Endothelial cell of umbilical vein (primary cell): ENCODE measurements at regions not wholly inside any gene's neighbourhood (a gene's known extent, or its start where the extent isn't known, plus 50 kb on each side); places are given as distances from the start of the nearest gene placed in this dataset.

Experiments
- BruUV-seq: library from RNA; stranded (reverse); fragments of 400-500 nt; replicated peaks from 2 replicates; lab custom pipeline; 2021; lab: Mats Ljungman, UMichigan
- CTCF ChIA-PET: fragments of 300-600, 350-600 bp; sonication (Branson Sonifier 250); formaldehyde crosslinking; loops from one replicate; lab custom pipeline; 2021; ENCODE audit warnings: antibody characterized with exemption, inconsistent platforms; lab: Charles Lee
- POLR2A ChIA-PET: fragments of 300-600, 350-600 bp; sonication (Branson Sonifier 250); formaldehyde crosslinking; loops from one replicate; lab custom pipeline; 2021; ENCODE audit warnings: antibody characterized with exemption, inconsistent platforms; lab: Charles Lee
- DNase-seq: peaks from one replicate; pipeline ENCODE4 v3.0.0-alpha.2; 2011; ENCODE audit warnings: low read depth, low spot score
- FAIRE-seq: peaks from 2 replicates; lab custom pipeline; 2011; peaks lifted over from hg19 to GRCh38; lab: Jason Lieb, UNC
- H2AFZ ChIP-seq: 2 replicates; pipeline ENCODE4 v1.6.0; 2012; ENCODE audit warnings: low read depth, low read length, control low read depth, inconsistent platforms
- H3K27ac ChIP-seq: 2 replicates; pipeline ENCODE4 v1.5.1; 2011; ENCODE audit warnings: low read depth, mild to moderate bottlenecking, control low read depth, low read length, moderate library complexity; ENCODE audit not compliant: insufficient read depth
- H3K27me3 ChIP-seq, 2 experiments: 2 replicates each; pipeline versions ENCODE4 v1.6.0 to v1.6.1; 2011; ENCODE audit warnings: low read length in 2 of 2, mixed read lengths in 1 of 2; ENCODE audit not compliant: control insufficient read depth in 2 of 2, insufficient read depth in 2 of 2
- H3K36me3 ChIP-seq, 2 experiments: 2 replicates in 1 of 2; 3 replicates in 1 of 2; pipeline ENCODE4 v1.5.1; 2011; ENCODE audit warnings: low read length in 2 of 2, mild to moderate bottlenecking in 1 of 2, moderate library complexity in 1 of 2; ENCODE audit not compliant: control insufficient read depth in 2 of 2, insufficient read depth in 2 of 2; ENCODE audit errors: extremely low read depth in 1 of 2
- H3K4me1 ChIP-seq: 3 replicates; pipeline ENCODE4 v1.5.1; 2011; ENCODE audit warnings: mild to moderate bottlenecking, low read length; ENCODE audit not compliant: control insufficient read depth, insufficient read depth; ENCODE audit errors: extremely low read depth
- H3K4me2 ChIP-seq: 2 replicates; pipeline ENCODE4 v1.6.1; 2011; ENCODE audit warnings: low read length, control low read depth, mixed read lengths; ENCODE audit not compliant: insufficient read depth
- H3K4me3 ChIP-seq, 3 experiments: fragments of 200-600 bp in 1 of 3; sonication (generic), shearing (Covaris generic) in 1 of 3; replicated peaks in 1 of 3; 2 replicates each; pipeline ENCODE4 v1.5.1; 2011 to 2016; ENCODE audit warnings: control low read depth in 3 of 3, low read length in 3 of 3, mild to moderate bottlenecking in 2 of 3, inconsistent platforms in 1 of 3, low read depth in 1 of 3, moderate library complexity in 1 of 3; ENCODE audit not compliant: insufficient read depth in 1 of 3
- H3K79me2 ChIP-seq: 2 replicates; pipeline ENCODE4 v1.6.0; 2012; ENCODE audit warnings: low read length, inconsistent platforms; ENCODE audit not compliant: control insufficient read depth, insufficient read depth
- H3K9ac ChIP-seq: replicated peaks from 2 replicates; pipeline ENCODE3; 2011; ENCODE audit warnings: low read length, control low read depth; ENCODE audit not compliant: insufficient read depth; ENCODE audit errors: extremely low read depth
- H3K9me1 ChIP-seq: replicated peaks from 3 replicates; pipeline ENCODE4 v1.6.0; 2011; ENCODE audit warnings: mild to moderate bottlenecking, low read length; ENCODE audit not compliant: control insufficient read depth, insufficient read depth; ENCODE audit errors: extremely low read depth
- H3K9me3 ChIP-seq: replicated peaks from 2 replicates; pipeline ENCODE4 v1.5.1; 2012; ENCODE audit warnings: low read length, inconsistent platforms; ENCODE audit not compliant: control insufficient read depth, insufficient read depth
- H4K20me1 ChIP-seq: replicated peaks from 2 replicates; pipeline ENCODE3; 2011; ENCODE audit warnings: mild to moderate bottlenecking, low read length; ENCODE audit not compliant: control insufficient read depth, insufficient read depth; ENCODE audit errors: extremely low read depth
- CTCF ChIP-seq, 2 donors: IDR thresholded peaks; 1 replicate in 1 of 2; 2 replicates in 1 of 2; pipeline ENCODE4 v1.5.1; 2011; ENCODE audit warnings: low read length in 2 of 2, mild to moderate bottlenecking in 2 of 2, moderate library complexity in 2 of 2, control low read depth in 1 of 2, inconsistent platforms in 1 of 2, low read depth in 1 of 2; ENCODE audit not compliant: insufficient read depth in 1 of 2; ENCODE audit errors: extremely low read depth in 1 of 2
- EZH2 ChIP-seq: IDR thresholded peaks from 2 replicates; pipeline ENCODE4 v1.6.1; 2012; ENCODE audit warnings: borderline replicate concordance, low read depth, mild to moderate bottlenecking, moderate library complexity, low read length, inconsistent platforms; ENCODE audit not compliant: severe bottlenecking
- FOS ChIP-seq: IDR thresholded peaks from 2 replicates; pipeline ENCODE4 v1.6.1; 2011; ENCODE audit warnings: mild to moderate bottlenecking, low read length, moderate library complexity, borderline replicate concordance; ENCODE audit not compliant: insufficient read depth
- GATA2 ChIP-seq: IDR thresholded peaks from 2 replicates; pipeline ENCODE4 v1.7.0; 2011; ENCODE audit warnings: low read depth, mild to moderate bottlenecking, moderate library complexity, mixed read lengths, low read length; ENCODE audit not compliant: insufficient read length, insufficient read depth
- JUN ChIP-seq: IDR thresholded peaks from 2 replicates; pipeline ENCODE4 v1.6.1; 2011; ENCODE audit warnings: borderline replicate concordance, low read depth; ENCODE audit not compliant: insufficient read length, insufficient read depth
- MAX ChIP-seq: IDR thresholded peaks from 2 replicates; pipeline ENCODE4 v1.6.1; 2011; ENCODE audit not compliant: insufficient read depth, insufficient read length
- MYC ChIP-seq: IDR thresholded peaks from one replicate; pipeline ENCODE4 v1.6.1; 2011; ENCODE audit warnings: mild to moderate bottlenecking, low read depth, low read length
- POLR2A ChIP-seq: IDR thresholded peaks from 2 replicates; pipeline ENCODE4 v1.6.1; 2012; ENCODE audit warnings: low read depth, mild to moderate bottlenecking, control low read depth, low read length
- POLR2AphosphoS5 ChIP-seq: IDR thresholded peaks from 2 replicates; pipeline ENCODE4 v1.6.1; 2012; ENCODE audit warnings: low read depth, mild to moderate bottlenecking, control low read depth, low read length, moderate library complexity; ENCODE audit not compliant: insufficient read depth
- dilution Hi-C: fragments of 300-500 bp; cut with MboI; formaldehyde crosslinking; loops from one replicate; pipeline ENCODE4 v1.15.0; 2019; ENCODE audit warnings: low sequenced_read_pairs; ENCODE audit not compliant: extremely low pct_ligation_motif_present
- intact Hi-C: fragments of 100-400 bp; cut with micrococcal nuclease; formaldehyde crosslinking; loops from one replicate; pipeline ENCODE4 v1.10.0; 2022

GRCh38 chr10:113234481-113234880 is 284.4 kb downstream of the TCF7L2 start:
- Histone ChIP-seq H3K27me3 (no peaks in the 10 kb centered on the region), H4K20me1 (no peaks in the 10 kb centered on the region), H3K9ac (no peak overlapping the region), H3K9me1 (no peaks in the 10 kb centered on the region), H2AFZ (no peak overlapping the region), H3K9me3 (no peaks in the 10 kb centered on the region), H3K27ac (no peak overlapping the region), H3K79me2 (no peaks in the 10 kb centered on the region), H3K4me1 (no peaks in the 10 kb centered on the region), H3K4me2 (no peak overlapping the region), H3K4me3 (no peak overlapping the region), H3K36me3 (no peaks in the 10 kb centered on the region)
- dilution Hi-C loops (no loop called here), intact Hi-C loops (no loop called here)
- ChIA-PET POLR2A (no interaction called here), CTCF (interaction anchor here (0.7 kb wide), 1 partner anchor 199 kb away, joined by 3 read pairs; no protein-coding TSS in a partner anchor)
- DNase-seq (no peak), FAIRE-seq (no peak)
- TF ChIP-seq POLR2AphosphoS5 (no peak), JUN (no peak), FOS (no peak), MYC (no peak), MAX (no peak), CTCF (IDR thresholded peaks at IDR 0.05; ENCODE audit: extremely low read depth in 1 of 2, insufficient read depth in 1 of 2, low read depth in 1 of 2, low read length in 2 of 2) (no peak), GATA2 (no peak), POLR2A (no peak), EZH2 (no peak)
- no TSS peak for BruUV-seq
